ENCODE measurements at regions not wholly inside any gene's neighbourhood (a gene's known extent, or its start where the extent isn't known, plus 50 kb on each side); places are given as distances from the start of the nearest gene placed in this dataset.

DNA sequence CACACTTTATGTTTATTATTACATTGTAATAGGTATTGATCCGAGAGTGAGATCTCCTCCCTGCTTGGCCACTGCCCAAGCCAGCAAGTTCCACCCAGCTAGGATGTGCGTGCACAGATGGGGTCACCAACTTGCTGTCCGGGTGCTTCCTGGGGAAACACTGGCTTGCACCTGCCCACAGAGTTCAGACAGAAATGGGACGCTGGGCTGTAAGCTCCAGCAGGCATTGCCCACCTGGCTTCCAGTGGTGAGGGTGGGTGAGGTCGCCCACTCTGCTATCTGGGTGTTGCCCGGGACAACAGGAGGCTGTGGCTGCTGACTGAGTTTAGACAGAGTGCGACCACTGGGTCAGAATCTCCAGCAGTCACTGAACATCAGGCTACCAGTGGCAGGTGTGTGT lies 289.8 kb upstream of the ANO3 start:
- Histone ChIP-seq H3K9me3 (ENCODE audit: control insufficient read depth, low read length) (no peaks in the 10 kb centered on the region), H3K27ac (ENCODE audit: insufficient read depth, low read length, poor library complexity, severe bottlenecking) (no peak overlapping the region), H3K27me3 (replicated peaks; ENCODE audit: control insufficient read depth, insufficient read depth, low read length, poor library complexity, severe bottlenecking) (no peaks in the 10 kb centered on the region), H3K36me3 (ENCODE audit: control insufficient read depth, insufficient read depth, low read length) (no peaks in the 10 kb centered on the region), H3K4me3 (ENCODE audit: insufficient read depth, low read depth, low read length, poor library complexity, severe bottlenecking) (no peak overlapping the region), H3K4me1 (ENCODE audit: control insufficient read depth, insufficient read depth, low read length, poor library complexity, severe bottlenecking) (no peaks in the 10 kb centered on the region)
- no peak for DNase-seq

DNA sequence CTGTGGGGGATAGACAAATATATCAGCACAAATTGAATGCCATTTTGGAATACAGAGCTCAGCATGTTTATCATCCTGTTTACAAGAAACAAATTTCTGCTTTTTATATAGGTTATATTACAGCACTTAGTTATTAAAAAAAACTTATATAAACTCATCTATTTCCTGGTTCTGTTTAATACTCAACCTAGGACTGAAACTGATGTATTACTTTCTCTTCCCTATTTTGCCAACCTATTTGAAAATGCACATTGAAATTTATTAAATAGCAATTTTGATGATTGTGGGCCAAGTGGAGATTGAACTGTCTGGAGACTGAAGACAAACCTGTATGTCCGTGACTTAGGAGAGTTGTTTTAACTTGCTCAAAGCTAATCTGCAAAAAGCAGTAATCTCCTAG lies 288.3 kb upstream of the ANO3 start:
- no peaks in the 10 kb centered on the region for H3K9me3 ChIP-seq (ENCODE audit: control insufficient read depth, low read length)
- no peak overlapping the region for H3K4me3 ChIP-seq (ENCODE audit: insufficient read depth, low read depth, low read length, poor library complexity, severe bottlenecking)
- no peaks in the 10 kb centered on the region for H3K36me3 ChIP-seq (ENCODE audit: control insufficient read depth, insufficient read depth, low read length)
- H3K4me1 ChIP-seq (ENCODE audit: control insufficient read depth, insufficient read depth, low read length, poor library complexity, severe bottlenecking) = no peaks in the 10 kb centered on the region
- DNase-seq = no peak
- no peak overlapping the region for H3K27ac ChIP-seq (ENCODE audit: insufficient read depth, low read length, poor library complexity, severe bottlenecking)
- no peaks in the 10 kb centered on the region for H3K27me3 ChIP-seq (replicated peaks; ENCODE audit: control insufficient read depth, insufficient read depth, low read length, poor library complexity, severe bottlenecking)

DNA sequence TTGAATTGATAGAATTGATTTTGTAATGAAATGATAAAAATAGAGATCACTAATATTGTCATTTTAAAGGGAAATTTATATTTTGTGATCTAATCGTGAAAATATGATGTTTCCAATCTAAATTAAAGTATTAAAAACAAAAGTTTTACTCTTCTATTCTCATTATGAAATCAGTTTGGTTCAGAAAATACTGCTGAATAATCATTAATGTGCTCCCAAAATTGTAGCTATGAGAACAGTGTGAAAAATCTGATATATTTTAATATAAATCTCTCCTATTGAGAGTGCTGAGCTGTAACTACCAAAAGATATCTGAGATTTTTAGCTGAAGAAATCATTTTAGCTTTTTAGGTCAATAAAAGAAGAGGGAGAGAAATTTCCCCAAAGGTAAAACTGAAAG lies 287.5 kb upstream of the ANO3 start:
- H3K27me3 ChIP-seq (replicated peaks; ENCODE audit: control insufficient read depth, insufficient read depth, low read length, poor library complexity, severe bottlenecking) = no peaks in the 10 kb centered on the region
- no peaks in the 10 kb centered on the region for H3K4me1 ChIP-seq (ENCODE audit: control insufficient read depth, insufficient read depth, low read length, poor library complexity, severe bottlenecking)

DNA sequence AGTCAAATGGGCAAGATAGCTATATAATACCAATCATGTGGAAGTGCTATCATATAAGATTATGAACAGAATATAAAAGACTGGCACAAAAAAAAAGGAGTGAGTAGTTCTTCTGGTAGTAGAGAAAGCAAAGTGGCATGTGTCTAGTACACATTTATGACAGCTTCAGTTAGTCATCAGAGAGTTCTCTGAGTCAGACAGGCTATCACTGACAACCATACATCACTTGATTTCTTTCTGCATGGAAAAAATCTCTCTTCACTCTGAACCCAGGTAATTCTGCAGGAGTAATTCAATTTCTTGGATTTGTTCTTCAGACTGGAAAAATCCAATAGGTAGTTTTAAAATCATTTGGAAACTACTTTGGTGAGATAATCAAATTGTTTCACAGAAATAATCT lies 286.8 kb upstream of the ANO3 start:
- H3K9me3 ChIP-seq (ENCODE audit: control insufficient read depth, low read length) = no peaks in the 10 kb centered on the region
- no peaks in the 10 kb centered on the region for H3K4me1 ChIP-seq (ENCODE audit: control insufficient read depth, insufficient read depth, low read length, poor library complexity, severe bottlenecking)
- H3K36me3 ChIP-seq (ENCODE audit: control insufficient read depth, insufficient read depth, low read length) = no peaks in the 10 kb centered on the region
- no peak overlapping the region for H3K4me3 ChIP-seq (ENCODE audit: insufficient read depth, low read depth, low read length, poor library complexity, severe bottlenecking)
- H3K27me3 ChIP-seq (replicated peaks; ENCODE audit: control insufficient read depth, insufficient read depth, low read length, poor library complexity, severe bottlenecking) = no peaks in the 10 kb centered on the region
- H3K27ac ChIP-seq (ENCODE audit: insufficient read depth, low read length, poor library complexity, severe bottlenecking) = no peak overlapping the region
- DNase-seq = no peak

More for the DNA sequence above, 287.5 kb upstream of the ANO3 start:
- no peak for DNase-seq
- H3K27ac ChIP-seq (ENCODE audit: insufficient read depth, low read length, poor library complexity, severe bottlenecking) = no peak overlapping the region
- H3K9me3 ChIP-seq (ENCODE audit: control insufficient read depth, low read length) = no peaks in the 10 kb centered on the region
- H3K4me3 ChIP-seq (ENCODE audit: insufficient read depth, low read depth, low read length, poor library complexity, severe bottlenecking) = no peak overlapping the region
- no peaks in the 10 kb centered on the region for H3K36me3 ChIP-seq (ENCODE audit: control insufficient read depth, insufficient read depth, low read length)

DNA sequence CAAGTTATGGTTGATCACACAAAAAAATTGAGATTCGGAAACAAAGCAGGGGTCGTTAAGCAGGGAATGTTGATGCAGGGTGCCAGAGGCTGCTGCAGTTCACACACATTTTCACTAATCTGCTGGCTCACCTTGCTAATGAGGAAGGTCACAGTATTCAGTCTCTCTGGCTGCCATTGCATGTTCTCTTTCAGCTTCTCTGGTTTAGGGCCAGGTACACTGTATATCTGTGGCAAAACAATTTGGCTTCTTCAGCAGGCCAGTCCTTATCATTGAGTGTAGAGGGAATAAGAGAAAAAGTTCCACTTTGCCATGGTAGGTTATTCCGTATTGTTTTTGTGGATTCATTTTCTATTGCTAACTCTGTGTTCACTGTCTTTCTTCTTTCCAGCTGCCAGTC lies 283.7 kb upstream of the ANO3 start:
- DNase-seq = no peak
- Histone ChIP-seq H3K4me3 (ENCODE audit: insufficient read depth, low read depth, low read length, poor library complexity, severe bottlenecking) (no peak overlapping the region), H3K9me3 (ENCODE audit: control insufficient read depth, low read length) (no peaks in the 10 kb centered on the region), H3K4me1 (ENCODE audit: control insufficient read depth, insufficient read depth, low read length, poor library complexity, severe bottlenecking) (no peaks in the 10 kb centered on the region), H3K27ac (ENCODE audit: insufficient read depth, low read length, poor library complexity, severe bottlenecking) (no peak overlapping the region), H3K36me3 (ENCODE audit: control insufficient read depth, insufficient read depth, low read length) (no peaks in the 10 kb centered on the region), H3K27me3 (replicated peaks; ENCODE audit: control insufficient read depth, insufficient read depth, low read length, poor library complexity, severe bottlenecking) (no peaks in the 10 kb centered on the region)

DNA sequence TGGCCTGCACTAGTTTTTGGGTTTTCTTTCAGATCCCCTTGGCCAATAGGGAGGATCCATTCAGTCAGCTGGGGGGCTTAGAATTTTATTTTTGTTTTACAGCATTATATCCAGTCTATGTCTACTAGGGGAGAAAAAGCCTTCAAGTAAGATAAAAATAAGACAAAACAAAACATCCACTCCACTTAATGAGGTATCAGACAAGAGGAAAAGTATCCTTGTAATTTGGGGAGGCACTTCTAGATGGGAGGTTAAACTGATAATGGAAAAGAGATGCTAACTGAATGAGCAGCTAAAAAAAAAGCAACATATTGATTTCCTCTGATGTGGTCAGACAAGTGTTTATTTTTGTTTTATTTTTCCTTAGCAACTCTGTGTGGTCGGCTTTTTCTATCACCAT lies 278.0 kb upstream of the ANO3 start:
- Histone ChIP-seq H3K27me3 (replicated peaks; ENCODE audit: control insufficient read depth, insufficient read depth, low read length, poor library complexity, severe bottlenecking) (no peaks in the 10 kb centered on the region), H3K9me3 (ENCODE audit: control insufficient read depth, low read length) (no peaks in the 10 kb centered on the region), H3K36me3 (ENCODE audit: control insufficient read depth, insufficient read depth, low read length) (no peaks in the 10 kb centered on the region), H3K4me1 (ENCODE audit: control insufficient read depth, insufficient read depth, low read length, poor library complexity, severe bottlenecking) (no peaks in the 10 kb centered on the region), H3K4me3 (ENCODE audit: insufficient read depth, low read depth, low read length, poor library complexity, severe bottlenecking) (no peak overlapping the region), H3K27ac (ENCODE audit: insufficient read depth, low read length, poor library complexity, severe bottlenecking) (no peak overlapping the region)
- DNase-seq = no peak

DNA sequence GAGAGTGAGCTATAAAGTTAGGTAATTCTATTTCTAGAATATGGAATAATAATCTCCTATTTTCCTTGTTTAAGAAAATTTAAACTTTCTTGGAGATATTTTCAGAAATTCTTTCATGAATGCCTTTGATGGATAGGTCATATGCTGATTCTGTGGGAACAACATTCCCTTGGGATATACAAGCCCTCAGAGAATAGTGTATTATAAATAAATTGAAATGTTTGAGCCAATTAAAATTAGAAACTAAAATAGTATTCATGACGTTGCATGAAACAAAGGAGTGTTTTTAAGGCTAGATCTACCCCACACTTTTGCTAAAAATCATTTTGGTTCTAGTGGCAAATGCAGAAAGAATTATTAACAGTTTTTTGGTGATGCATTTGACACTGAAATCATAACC lies 269.3 kb upstream of the ANO3 start:
- no peak for DNase-seq

DNA sequence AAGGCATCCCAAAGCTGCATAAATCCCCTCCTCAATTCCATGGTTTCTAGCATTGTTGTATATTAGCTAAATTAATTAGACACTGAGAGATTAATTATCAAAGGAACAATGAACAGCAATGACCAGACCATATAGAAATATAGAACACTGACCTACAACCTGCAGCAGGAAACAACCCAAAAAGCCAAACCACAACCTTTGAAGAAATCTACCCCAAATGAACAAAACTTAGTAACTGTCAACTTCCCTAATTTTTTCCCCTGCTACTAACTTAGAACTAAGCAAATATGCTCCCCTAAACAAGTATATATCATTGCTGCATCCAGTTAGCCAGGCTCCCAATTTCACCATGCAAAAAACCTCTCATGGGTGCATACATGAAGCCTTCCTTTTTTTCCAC lies 268.0 kb upstream of the ANO3 start:
- DNase-seq = no peak
- no peaks in the 10 kb centered on the region for H3K9me3 ChIP-seq (ENCODE audit: control insufficient read depth, low read length)
- no peaks in the 10 kb centered on the region for H3K36me3 ChIP-seq (ENCODE audit: control insufficient read depth, insufficient read depth, low read length)
- no peaks in the 10 kb centered on the region for H3K27me3 ChIP-seq (replicated peaks; ENCODE audit: control insufficient read depth, insufficient read depth, low read length, poor library complexity, severe bottlenecking)
- H3K4me1 ChIP-seq (ENCODE audit: control insufficient read depth, insufficient read depth, low read length, poor library complexity, severe bottlenecking) = no peaks in the 10 kb centered on the region
- no peak overlapping the region for H3K27ac ChIP-seq (ENCODE audit: insufficient read depth, low read length, poor library complexity, severe bottlenecking)
- no peak overlapping the region for H3K4me3 ChIP-seq (ENCODE audit: insufficient read depth, low read depth, low read length, poor library complexity, severe bottlenecking)

More for the DNA sequence above, 269.3 kb upstream of the ANO3 start:
- H3K4me1 ChIP-seq (ENCODE audit: control insufficient read depth, insufficient read depth, low read length, poor library complexity, severe bottlenecking) = no peaks in the 10 kb centered on the region
- H3K9me3 ChIP-seq (ENCODE audit: control insufficient read depth, low read length) = no peaks in the 10 kb centered on the region
- no peak overlapping the region for H3K27ac ChIP-seq (ENCODE audit: insufficient read depth, low read length, poor library complexity, severe bottlenecking)
- no peaks in the 10 kb centered on the region for H3K36me3 ChIP-seq (ENCODE audit: control insufficient read depth, insufficient read depth, low read length)
- H3K27me3 ChIP-seq (replicated peaks; ENCODE audit: control insufficient read depth, insufficient read depth, low read length, poor library complexity, severe bottlenecking) = no peaks in the 10 kb centered on the region
- no peak overlapping the region for H3K4me3 ChIP-seq (ENCODE audit: insufficient read depth, low read depth, low read length, poor library complexity, severe bottlenecking)

DNA sequence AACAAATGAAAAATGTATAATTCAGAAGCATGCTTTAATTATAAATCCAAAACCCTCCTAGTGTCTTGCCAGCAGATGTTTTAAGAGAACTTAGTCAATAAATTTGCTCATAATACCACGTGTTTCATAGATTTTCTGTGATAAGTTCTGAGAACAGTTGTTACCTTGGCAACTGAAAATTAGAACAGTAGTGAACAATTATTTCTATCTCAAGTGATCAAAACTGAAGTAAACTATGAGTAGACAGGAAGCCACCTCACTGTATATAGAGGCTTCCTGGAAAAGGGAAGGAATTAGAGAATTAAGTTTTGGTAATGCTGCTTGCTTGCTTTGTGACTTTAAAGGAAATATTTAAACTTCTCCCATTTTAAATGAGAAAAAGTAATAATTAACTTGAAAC lies 266.0 kb upstream of the ANO3 start:
- no peaks in the 10 kb centered on the region for H3K4me1 ChIP-seq (ENCODE audit: control insufficient read depth, insufficient read depth, low read length, poor library complexity, severe bottlenecking)
- H3K27ac ChIP-seq (ENCODE audit: insufficient read depth, low read length, poor library complexity, severe bottlenecking) = no peak overlapping the region
- no peaks in the 10 kb centered on the region for H3K9me3 ChIP-seq (ENCODE audit: control insufficient read depth, low read length)
- H3K27me3 ChIP-seq (replicated peaks; ENCODE audit: control insufficient read depth, insufficient read depth, low read length, poor library complexity, severe bottlenecking) = no peaks in the 10 kb centered on the region
- DNase-seq = no peak
- H3K4me3 ChIP-seq (ENCODE audit: insufficient read depth, low read depth, low read length, poor library complexity, severe bottlenecking) = no peak overlapping the region
- no peaks in the 10 kb centered on the region for H3K36me3 ChIP-seq (ENCODE audit: control insufficient read depth, insufficient read depth, low read length)

DNA sequence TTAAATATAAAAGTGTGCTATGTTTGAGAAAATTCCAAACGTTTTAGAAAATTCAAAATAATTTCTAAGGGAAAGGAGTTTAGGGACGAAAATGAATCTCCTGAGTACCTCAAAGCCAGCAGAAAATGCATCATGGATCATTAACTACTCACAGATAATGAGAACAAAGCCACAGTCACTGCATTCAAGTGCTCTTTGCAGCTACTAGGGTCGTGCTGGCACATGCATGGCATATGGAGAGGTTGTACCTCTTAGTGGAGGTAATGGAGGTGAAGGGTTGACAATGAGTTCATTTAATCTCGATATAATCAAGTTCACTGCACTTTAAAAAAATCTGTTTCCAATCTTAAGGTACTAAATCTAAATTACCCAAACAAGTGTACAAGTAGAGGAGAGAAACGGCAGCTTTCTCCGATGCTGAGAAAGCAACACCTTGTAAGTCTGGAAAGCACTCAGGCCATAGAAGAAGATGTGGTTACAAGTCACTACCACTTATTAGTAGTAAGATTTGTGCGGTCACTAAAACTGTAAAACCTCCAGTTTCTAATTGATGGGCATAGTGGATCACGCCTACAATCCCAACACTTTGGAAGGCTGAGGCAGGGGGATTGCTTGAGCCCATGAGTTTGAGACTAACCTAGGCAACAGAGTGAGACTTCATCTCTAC lies 261.1 kb upstream of the ANO3 start:
- no peaks in the 10 kb centered on the region for H3K4me1 ChIP-seq (ENCODE audit: control insufficient read depth, insufficient read depth, low read length, poor library complexity, severe bottlenecking)
- H3K27me3 ChIP-seq (replicated peaks; ENCODE audit: control insufficient read depth, insufficient read depth, low read length, poor library complexity, severe bottlenecking) = no peaks in the 10 kb centered on the region
- no peak overlapping the region for H3K27ac ChIP-seq (ENCODE audit: insufficient read depth, low read length, poor library complexity, severe bottlenecking)
- no peaks in the 10 kb centered on the region for H3K36me3 ChIP-seq (ENCODE audit: control insufficient read depth, insufficient read depth, low read length)
- DNase-seq = no peak
- no peak overlapping the region for H3K4me3 ChIP-seq (ENCODE audit: insufficient read depth, low read depth, low read length, poor library complexity, severe bottlenecking)
- H3K9me3 ChIP-seq (ENCODE audit: control insufficient read depth, low read length) = no peaks in the 10 kb centered on the region

Data from effector memory CD4-positive, alpha-beta T cell (primary cell).